HG02763 (cell line): ENCODE measurements at regions not wholly inside any gene's neighbourhood (a gene's known extent, or its start where the extent isn't known, plus 50 kb on each side); places are given as distances from the start of the nearest gene placed in this dataset.

Experiments
- ATAC-seq: cut with Tn5 transposase; IDR thresholded peaks from one replicate; pipeline ENCODE4 v1.9.1; 2021; ENCODE audit warnings: mild to moderate bottlenecking, moderate library complexity; ENCODE audit not compliant: unreplicated experiment

DNA sequence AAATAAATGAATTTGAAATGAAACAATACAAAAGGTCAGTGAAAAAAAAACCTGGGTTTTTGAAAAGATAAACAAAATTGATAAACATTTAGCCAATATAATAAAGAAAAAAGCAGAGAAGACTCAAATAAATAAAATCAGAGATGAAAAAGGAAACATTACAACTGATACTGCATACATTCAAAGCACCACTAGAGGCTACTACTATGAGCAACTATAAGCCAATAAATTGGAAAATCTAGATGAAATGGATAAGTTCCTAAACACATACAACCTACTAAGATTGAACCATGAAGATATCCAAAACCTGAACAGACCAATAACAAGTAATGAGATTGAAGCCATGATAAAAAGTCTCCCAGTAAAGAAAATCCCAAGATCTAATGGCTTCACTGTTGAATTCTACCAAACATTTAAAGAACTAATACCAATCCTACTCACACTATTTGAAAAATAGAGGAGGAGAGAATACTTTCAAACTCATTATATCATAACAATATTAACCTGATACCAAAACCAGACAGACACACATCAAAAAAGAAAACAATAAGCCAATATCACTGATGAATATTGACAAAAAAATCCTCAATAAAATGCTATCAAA, 80.8 kb upstream of the CERS6 start:
- no peak for ATAC-seq

DNA sequence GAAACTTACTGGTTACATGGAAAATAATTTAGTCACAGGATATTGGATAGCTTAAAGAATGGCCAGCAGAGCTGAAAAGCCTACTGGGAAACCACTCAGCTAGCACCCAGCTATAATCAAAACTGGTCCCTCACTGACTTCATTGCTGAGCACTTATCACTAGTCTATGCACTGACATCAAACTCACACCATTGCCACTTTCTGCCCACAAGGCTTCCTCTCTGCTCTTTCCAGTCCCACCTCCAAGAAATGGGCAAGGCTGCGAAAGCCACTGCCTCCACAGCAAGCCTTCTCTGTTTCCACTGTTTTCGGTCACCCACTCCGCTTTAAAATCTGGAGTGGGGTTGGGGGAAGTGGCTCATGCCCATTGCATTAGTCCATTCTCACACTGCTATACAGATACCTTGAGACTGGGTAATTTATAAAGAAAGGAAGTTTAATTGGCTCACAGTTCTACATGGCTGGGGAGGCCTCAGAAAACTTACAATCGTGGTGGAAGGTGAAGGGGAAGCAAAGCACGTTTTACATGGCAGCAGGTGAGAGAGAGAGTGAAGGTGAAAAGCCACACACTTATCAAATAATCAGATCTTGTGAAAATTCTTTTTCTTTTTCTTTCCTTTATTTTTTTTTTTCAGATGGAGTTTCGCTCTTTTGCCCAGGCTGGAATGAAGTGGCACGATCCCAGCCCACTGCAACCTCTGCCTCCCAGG, 77.0 kb upstream of the CERS6 start:
- no peak for ATAC-seq

DNA sequence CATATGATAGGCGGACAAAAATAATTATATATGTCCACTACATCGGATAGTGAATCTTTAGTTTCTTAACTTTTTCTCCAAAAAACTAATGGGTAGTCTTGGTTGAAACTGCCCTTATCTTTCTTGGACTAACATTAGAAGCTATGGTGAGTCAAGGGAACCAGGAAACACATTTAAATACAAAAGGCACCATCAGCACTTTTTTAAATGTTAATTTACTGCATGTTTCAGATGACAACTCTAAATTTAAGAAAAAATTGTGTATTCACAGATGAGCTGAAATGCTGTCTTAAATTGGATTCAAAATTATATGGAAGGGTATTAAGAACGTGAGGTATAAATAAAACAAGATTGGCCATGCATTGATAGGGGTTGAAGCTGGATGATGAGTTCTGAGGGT, 75.6 kb upstream of the CERS6 start:
- no peak for ATAC-seq

DNA sequence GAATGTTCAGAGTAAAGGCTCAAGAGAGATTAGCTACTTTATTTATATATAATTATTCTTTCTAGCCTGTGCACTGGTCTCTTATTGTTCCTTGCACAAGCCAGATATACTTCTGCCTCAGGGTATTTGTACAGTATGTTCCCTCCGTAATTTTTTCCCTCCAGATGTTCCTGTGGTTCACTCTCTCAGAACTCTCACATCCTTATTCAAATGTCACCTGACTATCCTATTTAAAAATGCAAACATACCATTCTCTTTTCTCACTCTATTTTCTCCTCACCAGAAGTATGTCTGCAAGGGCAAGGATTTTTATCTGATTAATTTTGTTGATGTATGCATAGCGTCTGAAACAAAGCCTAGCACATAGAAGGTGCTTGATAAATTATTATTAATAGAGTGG, 64.0 kb upstream of the CERS6 start:
- no peak for ATAC-seq

DNA sequence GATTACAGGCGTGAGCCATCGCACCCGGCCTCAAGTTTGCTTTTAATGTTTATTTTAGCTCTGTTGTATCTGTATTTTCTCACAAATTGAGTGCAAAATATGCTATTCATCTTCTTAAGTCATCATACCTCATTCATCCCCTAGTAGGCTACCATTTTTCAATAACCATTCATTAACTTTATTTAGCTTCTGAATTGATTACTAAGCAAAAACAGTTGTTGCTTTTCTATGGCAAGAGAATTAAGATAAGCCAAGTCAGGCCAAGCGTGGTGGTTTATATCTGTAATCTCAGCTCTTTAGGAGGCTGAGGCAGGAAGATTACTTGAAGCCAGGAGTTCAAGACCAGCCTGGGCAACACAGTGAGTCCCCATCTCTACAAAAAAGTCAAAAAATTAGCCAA, 63.3 kb upstream of the CERS6 start:
- ATAC-seq: no peak

DNA sequence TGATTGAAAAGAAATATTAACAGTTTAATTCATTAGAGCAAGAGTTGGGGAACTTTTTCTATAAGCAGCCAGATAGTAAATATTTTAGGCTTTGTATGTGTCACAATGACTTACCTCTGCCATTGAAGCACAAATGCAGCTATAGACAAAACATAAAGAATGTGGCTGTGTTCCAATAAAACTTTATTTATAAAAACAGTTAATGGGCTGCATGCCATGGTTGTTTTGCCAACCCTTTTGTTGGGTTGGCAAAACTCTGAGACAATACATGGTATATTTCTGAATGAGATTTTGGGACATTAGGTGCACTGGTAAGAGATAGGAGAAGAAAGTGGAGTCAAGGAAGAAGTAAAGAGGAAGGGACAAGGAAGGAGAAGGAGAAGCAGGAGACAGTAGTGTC, 61.8 kb upstream of the CERS6 start:
- no peak for ATAC-seq

DNA sequence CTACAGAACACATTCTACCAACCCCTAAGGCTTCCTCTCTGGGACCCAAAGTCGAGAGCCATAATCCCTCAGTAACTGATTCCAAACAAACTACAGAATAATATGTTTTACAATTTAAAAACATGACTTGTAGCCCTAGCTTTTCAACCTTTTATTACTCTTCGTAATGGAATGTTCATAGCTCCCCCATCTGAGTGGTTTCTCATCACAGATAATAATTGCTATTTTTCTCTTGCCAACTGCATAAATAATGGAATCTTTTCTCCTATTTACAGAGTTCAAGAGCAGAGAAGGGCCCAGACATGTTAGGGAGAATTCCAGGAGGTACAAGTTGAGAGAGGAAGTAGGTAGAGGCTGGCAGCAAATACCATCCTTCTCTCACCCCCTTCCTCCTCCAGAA, 59.9 kb upstream of the CERS6 start:
- ATAC-seq: no peak

DNA sequence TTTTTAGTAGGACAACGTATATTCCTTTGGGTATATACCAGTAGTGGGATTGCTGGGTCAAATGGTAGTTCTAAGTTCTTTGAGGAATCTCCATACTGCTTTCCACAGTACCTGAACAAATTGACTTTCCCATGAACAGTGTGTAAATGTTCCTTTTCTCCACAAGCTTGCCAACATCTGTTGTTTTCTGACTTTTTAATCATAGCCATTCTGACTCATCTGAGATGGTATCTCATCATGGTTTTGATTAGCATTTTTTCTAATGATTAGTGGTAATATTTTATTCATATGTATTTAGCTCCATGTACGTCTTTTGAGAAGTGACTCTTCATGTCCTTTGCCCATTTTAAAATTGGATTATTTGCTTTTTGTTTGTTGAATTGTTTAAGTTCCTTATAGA, 58.4 kb upstream of the CERS6 start:
- ATAC-seq: no peak

DNA sequence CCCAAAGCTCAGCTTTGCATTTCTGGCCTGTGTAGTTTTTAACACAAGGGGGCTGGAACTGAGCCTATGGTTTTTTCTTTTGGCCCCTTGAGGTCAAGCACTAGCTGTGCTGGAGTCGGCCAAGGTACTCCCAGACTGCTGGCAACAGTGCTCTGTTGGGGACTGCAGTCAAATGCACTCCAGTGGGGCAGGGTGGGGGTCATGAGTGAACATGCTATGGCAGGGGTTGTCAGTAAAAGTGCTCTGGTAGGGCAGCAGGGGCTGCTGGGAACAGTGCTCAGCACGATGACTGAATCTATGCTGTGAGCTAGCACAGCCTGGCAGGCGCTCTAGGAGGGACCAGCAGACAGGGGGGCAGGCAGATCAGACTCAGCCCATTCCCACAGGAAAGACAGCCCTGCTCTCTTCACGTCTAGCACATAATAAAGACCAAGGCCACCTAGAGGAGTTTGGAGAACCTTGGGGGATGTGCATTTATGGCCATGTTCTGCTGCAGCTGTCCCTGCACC, 55.0 kb upstream of the CERS6 start:
- ATAC-seq: no peak

DNA sequence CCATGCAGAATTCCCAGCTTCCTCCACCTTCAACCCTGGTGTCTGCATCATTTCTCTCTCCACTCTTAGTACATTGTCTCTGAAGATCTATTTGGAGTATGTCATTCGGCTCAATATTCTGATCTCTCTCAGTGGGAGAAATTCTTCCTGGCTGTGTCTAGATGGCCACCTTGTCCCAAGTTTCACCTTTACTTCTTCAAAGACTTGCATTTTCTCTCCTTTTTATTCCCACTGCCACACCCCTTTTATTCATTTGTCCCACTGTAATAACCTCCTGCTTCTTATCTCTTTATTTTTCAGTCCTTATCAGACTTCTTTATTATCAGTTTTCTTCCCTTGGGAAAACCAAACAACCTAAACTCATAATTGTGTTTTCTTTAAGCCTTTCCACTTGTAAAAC, 54.3 kb upstream of the CERS6 start:
- ATAC-seq: no peak

DNA sequence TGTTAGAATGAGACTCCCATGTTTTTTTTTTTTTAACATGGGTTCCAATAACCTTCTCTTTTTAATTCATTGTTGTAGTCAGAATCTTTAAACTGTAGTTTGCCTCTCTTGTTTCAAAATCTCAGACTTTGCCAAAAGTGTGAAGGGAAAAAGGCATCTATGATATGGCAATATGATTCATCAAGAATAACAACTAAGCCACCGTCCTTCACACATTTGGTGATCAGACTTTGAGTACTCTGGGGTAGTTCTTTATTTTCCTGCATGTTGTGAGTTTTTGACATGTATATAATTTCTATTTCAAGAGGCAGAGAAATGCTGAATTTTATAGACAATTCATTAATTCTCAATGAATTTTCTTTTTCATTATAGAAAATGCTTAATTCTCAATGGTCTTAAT, 53.5 kb upstream of the CERS6 start:
- ATAC-seq: no peak

DNA sequence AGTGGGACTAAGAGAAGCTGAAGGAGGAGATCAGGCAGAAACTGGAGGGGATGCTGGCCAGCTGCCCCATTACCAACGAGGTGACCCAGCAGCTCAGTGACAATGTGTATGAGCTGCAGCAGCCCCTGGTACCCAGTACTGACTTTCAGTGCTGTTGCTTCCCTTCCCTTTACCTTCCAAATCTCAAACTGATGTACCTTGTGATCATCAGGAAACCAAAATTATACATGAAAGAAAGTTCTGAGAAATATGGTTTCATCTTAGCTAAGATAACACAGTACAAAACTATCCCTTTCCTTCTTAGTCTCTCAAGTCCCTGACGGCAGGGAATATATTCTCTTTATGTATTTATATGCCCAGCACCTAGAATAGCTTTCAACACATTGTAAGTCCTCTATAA, 52.3 kb upstream of the CERS6 start:
- ATAC-seq: no peak

DNA sequence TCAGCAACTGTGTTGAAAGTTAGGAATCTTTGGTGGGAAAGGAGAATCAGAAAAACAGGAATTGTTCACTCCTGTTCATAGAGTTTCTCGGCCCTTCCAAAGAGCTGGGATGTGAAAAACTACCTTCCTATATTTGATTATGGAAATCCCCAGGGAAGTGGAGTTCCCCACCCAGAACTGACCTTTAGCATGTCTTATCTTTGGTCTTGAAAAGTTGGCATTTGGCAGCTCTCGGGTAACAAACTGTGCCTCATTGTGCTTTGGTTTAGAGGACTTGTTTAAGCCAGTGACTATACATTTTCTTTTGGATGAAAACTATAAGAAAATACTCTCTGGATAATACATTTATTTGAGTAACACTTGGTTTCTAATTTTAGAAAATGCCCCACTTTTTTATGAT, 51.3 kb upstream of the CERS6 start:
- no peak for ATAC-seq
